WTC11 (cell line): ENCODE measurements at regions not wholly inside any gene's neighbourhood (a gene's known extent, or its start where the extent isn't known, plus 50 kb on each side); places are given as distances from the start of the nearest gene placed in this dataset.

Experiments
- ATAC-seq: fragments of 200-7000 bp; cut with Tn5 transposase; 2 replicates; pipeline ENCODE4 v1.10.0; 2021; ENCODE audit warnings: mild to moderate bottlenecking, moderate library complexity
- CTCF ChIA-PET: fragments of 300-600 bp; sonication (Branson Sonifier 250); formaldehyde crosslinking; loops from one replicate; lab custom pipeline; 2021; ENCODE audit warnings: antibody characterized with exemption; lab: Charles Lee
- POLR2A ChIA-PET: fragments of 350-600 bp; sonication (Branson Sonifier 250); formaldehyde crosslinking; loops from one replicate; lab custom pipeline; 2021; ENCODE audit warnings: antibody characterized with exemption; lab: Charles Lee
- DNase-seq: peaks from one replicate; pipeline ENCODE4 v3.0.0; 2021; ENCODE audit warnings: low spot score
- H3K27ac Mint-ChIP-seq: 2 replicates; pipeline ENCODE4 v1.8.0; 2021; ENCODE audit warnings: mixed read lengths
- H3K27me3 Mint-ChIP-seq: 2 replicates; pipeline ENCODE4 v1.8.0; 2021; ENCODE audit warnings: low read depth, mild to moderate bottlenecking, moderate library complexity, mixed read lengths
- H3K36me3 Mint-ChIP-seq: 2 replicates; pipeline ENCODE4 v1.8.0; 2021; ENCODE audit warnings: mixed read lengths
- H3K4me1 Mint-ChIP-seq: 2 replicates; pipeline ENCODE4 v1.8.0; 2022; ENCODE audit warnings: mixed read lengths
- H3K4me3 Mint-ChIP-seq: 2 replicates; pipeline ENCODE4 v1.8.0; 2021; ENCODE audit warnings: mild to moderate bottlenecking, moderate library complexity, mixed read lengths
- H3K9me3 Mint-ChIP-seq: 2 replicates; pipeline ENCODE4 v1.8.0; 2021; ENCODE audit warnings: mixed read lengths
- ATF1 ChIP-seq: sonication (generic); formaldehyde crosslinking; IDR thresholded peaks from 2 replicates; pipeline ENCODE4 v1.8.1; 2023; ENCODE audit warnings: mild to moderate bottlenecking, moderate library complexity, missing genetic modification reagents
- E2F5 ChIP-seq: sonication (generic); formaldehyde crosslinking; IDR thresholded peaks from 2 replicates; pipeline ENCODE4 v1.8.1; 2022; ENCODE audit warnings: mild to moderate bottlenecking, moderate library complexity, missing genetic modification reagents
- ELF4 ChIP-seq: sonication (generic); formaldehyde crosslinking; IDR thresholded peaks from 2 replicates; pipeline ENCODE4 v1.8.1; 2022; ENCODE audit warnings: low read depth, mild to moderate bottlenecking, moderate library complexity, missing genetic modification reagents
- EMX1 ChIP-seq: fragments of 250-450 bp; sonication (Bioruptor Pico); IDR thresholded peaks from 2 replicates; pipeline ENCODE4 v1.8.0; 2021; ENCODE audit warnings: mild to moderate bottlenecking
- FOXJ3 ChIP-seq: sonication (generic); formaldehyde crosslinking; IDR thresholded peaks from 2 replicates; pipeline ENCODE4 v1.9.0; 2021; ENCODE audit warnings: missing genetic modification reagents, mild to moderate bottlenecking, borderline replicate concordance
- FOXK1 ChIP-seq: sonication (generic); formaldehyde crosslinking; IDR thresholded peaks from 2 replicates; pipeline ENCODE4 v1.8.0; 2022; ENCODE audit warnings: mild to moderate bottlenecking, moderate library complexity, missing genetic modification reagents
- GABPB1 ChIP-seq: sonication (generic); formaldehyde crosslinking; IDR thresholded peaks from 2 replicates; pipeline ENCODE4 v1.8.1; 2023; ENCODE audit warnings: mild to moderate bottlenecking, missing genetic modification reagents
- JAZF1 ChIP-seq: fragments of 250-450 bp; sonication (Bioruptor Pico); IDR thresholded peaks from 2 replicates; pipeline ENCODE4 v1.9.0; 2021; ENCODE audit warnings: moderate library complexity, mild to moderate bottlenecking, inconsistent platforms
- NFYB ChIP-seq: sonication (generic); formaldehyde crosslinking; conservative IDR thresholded peaks from 2 replicates; pipeline ENCODE4 v1.8.0; 2022; ENCODE audit warnings: low read depth, missing genetic modification reagents
- NR1H2 ChIP-seq: sonication (generic); formaldehyde crosslinking; IDR thresholded peaks from 2 replicates; pipeline ENCODE4 v1.9.0; 2021; ENCODE audit warnings: mild to moderate bottlenecking, moderate library complexity, missing genetic modification reagents
- NR3C1 ChIP-seq: sonication (generic); formaldehyde crosslinking; conservative IDR thresholded peaks from 2 replicates; pipeline ENCODE4 v1.8.1; 2023; ENCODE audit warnings: low read depth, mild to moderate bottlenecking, missing genetic modification reagents
- PRDM15 ChIP-seq: sonication (generic); formaldehyde crosslinking; IDR thresholded peaks from 2 replicates; pipeline ENCODE4 v1.8.0; 2022; ENCODE audit warnings: missing genetic modification reagents
- SMAD4 ChIP-seq: sonication (generic); formaldehyde crosslinking; IDR thresholded peaks from 2 replicates; pipeline ENCODE4 v1.8.0; 2022; ENCODE audit warnings: mild to moderate bottlenecking, missing genetic modification reagents
- TCF7 ChIP-seq: sonication (generic); formaldehyde crosslinking; IDR thresholded peaks from 2 replicates; pipeline ENCODE4 v1.8.0; 2022; ENCODE audit warnings: mild to moderate bottlenecking, low read depth, missing genetic modification reagents, moderate library complexity
- TEAD4 ChIP-seq: sonication (generic); formaldehyde crosslinking; IDR thresholded peaks from 2 replicates; pipeline ENCODE4 v1.8.0; 2022; ENCODE audit warnings: mild to moderate bottlenecking, missing genetic modification reagents
- ZNF121 ChIP-seq: sonication (generic); formaldehyde crosslinking; IDR thresholded peaks from 2 replicates; pipeline ENCODE4 v1.8.0; 2023; ENCODE audit warnings: missing genetic modification reagents
- ZNF219 ChIP-seq: sonication (generic); formaldehyde crosslinking; IDR thresholded peaks from 2 replicates; pipeline ENCODE4 v1.8.0; 2023; ENCODE audit warnings: missing genetic modification reagents, mild to moderate bottlenecking, borderline replicate concordance
- ZNF232 ChIP-seq: sonication (generic); formaldehyde crosslinking; IDR thresholded peaks from 2 replicates; pipeline ENCODE4 v1.8.0; 2022; ENCODE audit warnings: mild to moderate bottlenecking, missing genetic modification reagents
- ZNF281 ChIP-seq: sonication (generic); formaldehyde crosslinking; IDR thresholded peaks from 2 replicates; pipeline ENCODE4 v1.8.0; 2023; ENCODE audit warnings: mild to moderate bottlenecking, missing genetic modification reagents
- ZNF317 ChIP-seq: sonication (generic); formaldehyde crosslinking; IDR thresholded peaks from 2 replicates; pipeline ENCODE4 v1.8.1; 2023; ENCODE audit warnings: low read depth, mild to moderate bottlenecking, moderate library complexity, missing genetic modification reagents, borderline replicate concordance
- ZNF671 ChIP-seq: fragments of 250-450 bp; sonication (Bioruptor Pico); IDR thresholded peaks from 2 replicates; pipeline ENCODE4 v1.8.0; 2021; ENCODE audit warnings: mild to moderate bottlenecking
- TF ChIP-seq, protein P1 (sequence below): sonication (generic); formaldehyde crosslinking; IDR thresholded peaks from 2 replicates; pipeline ENCODE4 v1.8.1; 2023; ENCODE audit warnings: mild to moderate bottlenecking, missing genetic modification reagents
- TF ChIP-seq, protein P2 (sequence below): sonication (generic); formaldehyde crosslinking; IDR thresholded peaks from 2 replicates; pipeline ENCODE4 v1.8.0; 2022; ENCODE audit warnings: mild to moderate bottlenecking, missing genetic modification reagents
- TF ChIP-seq, protein P3 (sequence below): fragments of 250-450 bp; sonication (Bioruptor Pico); IDR thresholded peaks from 2 replicates; pipeline ENCODE4 v1.8.0; 2021; ENCODE audit warnings: mild to moderate bottlenecking

GRCh38 chr13:31421756-31422155 is 222.0 kb downstream of the B3GLCT start:
- H3K27ac Mint-ChIP-seq, result no peak overlapping the region
- H3K4me1 Mint-ChIP-seq, result peaks cover 8% of the 10 kb centered on the region
- no peaks in the 10 kb centered on the region for H3K27me3 Mint-ChIP-seq
- CTCF ChIA-PET, result no interaction called here
- POLR2A ChIA-PET, result no interaction called here
- DNase-seq, result no peak
- ATAC-seq, result no peak
- H3K9me3 Mint-ChIP-seq, result no peaks in the 10 kb centered on the region
- H3K36me3 Mint-ChIP-seq, result no peaks in the 10 kb centered on the region
- no peak for TF ChIP-seq TEAD4 (CRISPR knock-in tag)
- no peak for TF ChIP-seq E2F5 (CRISPR knock-in tag)
- no peak for TF ChIP-seq NFYB (CRISPR knock-in tag)
- no peak for TF ChIP-seq ZNF232 (CRISPR knock-in tag)
- no peak for TF ChIP-seq PRDM15
- no peak for TF ChIP-seq SMAD4 (CRISPR knock-in tag)
- TF ChIP-seq EMX1 (CRISPR knock-in tag), result no peak
- no peak for TF ChIP-seq FOXK1 (CRISPR knock-in tag)
- TF ChIP-seq, protein P1, sequence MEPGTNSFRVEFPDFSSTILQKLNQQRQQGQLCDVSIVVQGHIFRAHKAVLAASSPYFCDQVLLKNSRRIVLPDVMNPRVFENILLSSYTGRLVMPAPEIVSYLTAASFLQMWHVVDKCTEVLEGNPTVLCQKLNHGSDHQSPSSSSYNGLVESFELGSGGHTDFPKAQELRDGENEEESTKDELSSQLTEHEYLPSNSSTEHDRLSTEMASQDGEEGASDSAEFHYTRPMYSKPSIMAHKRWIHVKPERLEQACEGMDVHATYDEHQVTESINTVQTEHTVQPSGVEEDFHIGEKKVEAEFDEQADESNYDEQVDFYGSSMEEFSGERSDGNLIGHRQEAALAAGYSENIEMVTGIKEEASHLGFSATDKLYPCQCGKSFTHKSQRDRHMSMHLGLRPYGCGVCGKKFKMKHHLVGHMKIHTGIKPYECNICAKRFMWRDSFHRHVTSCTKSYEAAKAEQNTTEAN, result no peak
- TF ChIP-seq ATF1 (CRISPR knock-in tag), result no peak
- TF ChIP-seq ZNF317 (CRISPR knock-in tag), result no peak
- TF ChIP-seq TCF7 (CRISPR knock-in tag), result no peak
- TF ChIP-seq ZNF671, result no peak
- no peak for TF ChIP-seq ELF4 (CRISPR knock-in tag)
- no peak for TF ChIP-seq ZNF281 (CRISPR knock-in tag)
- TF ChIP-seq GABPB1 (CRISPR knock-in tag), result no peak
- no peak for TF ChIP-seq FOXJ3 (CRISPR knock-in tag)
- TF ChIP-seq JAZF1 (CRISPR knock-in tag), result no peak
- H3K4me3 Mint-ChIP-seq, result no peak overlapping the region

DNA sequence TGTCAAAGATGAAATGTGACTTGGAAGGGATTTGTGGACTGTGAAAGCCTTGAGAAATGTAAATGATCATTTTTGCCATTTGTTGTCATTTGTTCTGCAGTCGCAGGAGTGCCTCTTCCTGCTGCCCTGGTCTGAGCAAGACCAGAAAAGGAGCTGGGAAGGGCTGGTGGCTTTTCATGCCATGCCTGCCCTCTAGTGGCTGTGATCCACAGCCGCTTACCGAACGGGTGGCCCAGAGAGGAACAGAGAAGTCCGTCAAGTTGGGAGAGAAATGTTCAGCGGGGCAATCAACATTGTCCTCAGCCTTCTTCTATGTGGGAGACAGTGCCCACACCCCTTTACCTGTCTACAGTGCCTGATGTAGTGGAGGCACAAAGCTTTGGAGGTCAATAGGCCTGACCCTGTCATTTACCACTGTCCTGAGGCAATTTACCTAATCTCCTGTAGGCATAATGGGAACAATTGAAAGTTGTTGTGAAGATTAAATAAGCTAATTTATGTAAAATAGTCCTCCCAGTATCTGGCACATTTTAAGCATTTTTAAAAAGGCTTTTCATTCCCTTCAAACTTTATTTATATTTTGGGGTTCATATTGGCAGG is 224.5 kb downstream of the B3GLCT start:
- H3K27ac Mint-ChIP-seq, result no peak overlapping the region
- no peaks in the 10 kb centered on the region for H3K27me3 Mint-ChIP-seq
- ChIA-PET POLR2A (no interaction called here), CTCF (interaction anchor here (0.6 to 2.4 kb wide), 16 partner anchors 10 to 1004 kb away, joined by 3 to 31 read pairs (median 4); partner anchors contain the start of gene B3GLCT)
- peaks cover 8% of the 10 kb centered on the region for H3K4me1 Mint-ChIP-seq
- no peak overlapping the region for H3K4me3 Mint-ChIP-seq
- H3K9me3 Mint-ChIP-seq, result no peaks in the 10 kb centered on the region
- DNase-seq (peak; percentile 82), ATAC-seq (peak; percentile 97)
- H3K36me3 Mint-ChIP-seq, result no peaks in the 10 kb centered on the region
- TF ChIP-seq ZNF219 (no peak), ZNF121 (CRISPR knock-in tag) (peak; percentile 93), NR1H2 (CRISPR knock-in tag) (no peak), NR3C1 (CRISPR knock-in tag) (no peak), ATF1 (CRISPR knock-in tag) (no peak), FOXK1 (CRISPR knock-in tag) (no peak)
- TF ChIP-seq, protein P2, sequence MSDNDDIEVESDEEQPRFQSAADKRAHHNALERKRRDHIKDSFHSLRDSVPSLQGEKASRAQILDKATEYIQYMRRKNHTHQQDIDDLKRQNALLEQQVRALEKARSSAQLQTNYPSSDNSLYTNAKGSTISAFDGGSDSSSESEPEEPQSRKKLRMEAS (CRISPR knock-in tag), result no peak
- TF ChIP-seq, protein P3, sequence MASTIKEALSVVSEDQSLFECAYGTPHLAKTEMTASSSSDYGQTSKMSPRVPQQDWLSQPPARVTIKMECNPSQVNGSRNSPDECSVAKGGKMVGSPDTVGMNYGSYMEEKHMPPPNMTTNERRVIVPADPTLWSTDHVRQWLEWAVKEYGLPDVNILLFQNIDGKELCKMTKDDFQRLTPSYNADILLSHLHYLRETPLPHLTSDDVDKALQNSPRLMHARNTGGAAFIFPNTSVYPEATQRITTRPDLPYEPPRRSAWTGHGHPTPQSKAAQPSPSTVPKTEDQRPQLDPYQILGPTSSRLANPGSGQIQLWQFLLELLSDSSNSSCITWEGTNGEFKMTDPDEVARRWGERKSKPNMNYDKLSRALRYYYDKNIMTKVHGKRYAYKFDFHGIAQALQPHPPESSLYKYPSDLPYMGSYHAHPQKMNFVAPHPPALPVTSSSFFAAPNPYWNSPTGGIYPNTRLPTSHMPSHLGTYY (CRISPR knock-in tag), result no peak
